GM12875 (cell line): ENCODE measurements at regions not wholly inside any gene's neighbourhood (a gene's known extent, or its start where the extent isn't known, plus 50 kb on each side); places are given as distances from the start of the nearest gene placed in this dataset.

Experiments used
- H3K4me3 ChIP-seq: one replicate; pipeline ENCODE4 v1.5.1; 2011; ENCODE audit warnings: low read depth, low read length, control low read depth
- CTCF ChIP-seq: IDR thresholded peaks from 2 replicates; pipeline ENCODE4 v1.5.1; 2011; ENCODE audit warnings: low read depth, mild to moderate bottlenecking, control low read depth, inconsistent platforms, low read length, moderate library complexity, borderline replicate concordance; ENCODE audit not compliant: insufficient read depth

- TF ChIP-seq CTCF = no peak
These were observed 51.4 kb upstream of the SPAG16 start for GRCh38 chr2:213232649-213233437.

GRCh38 chr2:213233438-213234330 lies 50.6 kb upstream of the SPAG16 start:
- H3K4me3 ChIP-seq = no peak overlapping the region
- no peak for TF ChIP-seq CTCF

More at GRCh38 chr2:213232649-213233437, 51.4 kb upstream of the SPAG16 start:
- no peak overlapping the region for H3K4me3 ChIP-seq
